HL-60 (cell line): ENCODE measurements at regions not wholly inside any gene's neighbourhood (a gene's known extent, or its start where the extent isn't known, plus 50 kb on each side); places are given as distances from the start of the nearest gene placed in this dataset.

Experiments
- DNase-seq, 2 experiments: peaks; one replicate each; pipeline ENCODE4 v3.0.0-alpha.2; 2010 to 2020; ENCODE audit warnings: low read depth in 1 of 2, low spot score in 1 of 2
- H3K27ac ChIP-seq: fragments of 250-450 bp; sonication (Bioruptor Pico); replicated peaks from 2 replicates; pipeline ENCODE4 v1.5.1; 2020; ENCODE audit warnings: mild to moderate bottlenecking, moderate library complexity
- H3K27me3 ChIP-seq: fragments of 250-450 bp; sonication (Bioruptor Pico); 2 replicates; pipeline ENCODE4 v1.5.1; 2021; ENCODE audit warnings: mild to moderate bottlenecking, moderate library complexity; ENCODE audit not compliant: insufficient read depth, poor library complexity, severe bottlenecking
- H3K4me3 ChIP-seq: replicated peaks from 2 replicates; pipeline ENCODE4 v1.5.1; 2011; ENCODE audit warnings: mild to moderate bottlenecking, control low read depth, low read length; ENCODE audit not compliant: insufficient read depth
- CTCF ChIP-seq: IDR thresholded peaks from one replicate; pipeline ENCODE4 v1.5.1; 2011; ENCODE audit warnings: low read length, control low read depth, inconsistent platforms; ENCODE audit not compliant: insufficient read depth
- GABPA ChIP-seq: IDR thresholded peaks from 2 replicates; pipeline ENCODE4 v1.6.1; 2012; ENCODE audit warnings: low read depth
- POLR2AphosphoS5 ChIP-seq: IDR thresholded peaks from 2 replicates; pipeline ENCODE4 v1.6.1; 2012; ENCODE audit warnings: low read depth
- REST ChIP-seq: IDR thresholded peaks from 2 replicates; pipeline ENCODE4 v1.6.1; 2012; ENCODE audit warnings: low read depth; ENCODE audit not compliant: insufficient replicate concordance
- SPI1 ChIP-seq: IDR thresholded peaks from 2 replicates; pipeline ENCODE4 v1.6.1; 2012; ENCODE audit warnings: low read depth, mild to moderate bottlenecking, borderline replicate concordance

- Histone ChIP-seq H3K4me3 (no peak overlapping the region), H3K27ac (no peak overlapping the region), H3K27me3 (peaks cover 2% of the 10 kb centered on the region)
- DNase-seq: no peak
- TF ChIP-seq REST (no peak), POLR2AphosphoS5 (no peak), GABPA (no peak), CTCF (no peak), SPI1 (no peak)
Observed at GRCh38 chr21:27807596-27807995, 840.7 kb upstream of the ADAMTS5 start.

GRCh38 chr21:27806281-27806680 is 839.4 kb upstream of the ADAMTS5 start:
- no peak for TF ChIP-seq REST
- no peak for TF ChIP-seq GABPA
- TF ChIP-seq SPI1: no peak
- H3K4me3 ChIP-seq: no peak overlapping the region
- H3K27me3 ChIP-seq: peaks cover 2% of the 10 kb centered on the region
- no peak for DNase-seq
- H3K27ac ChIP-seq: no peak overlapping the region

- TF ChIP-seq SPI1 (no peak), CTCF (no peak), REST (no peak), POLR2AphosphoS5 (no peak), GABPA (no peak)
- H3K27me3 ChIP-seq: peaks cover 2% of the 10 kb centered on the region
- no peak overlapping the region for H3K27ac ChIP-seq
- no peak for DNase-seq
- no peak overlapping the region for H3K4me3 ChIP-seq
Observed at GRCh38 chr21:27805696-27806095, 838.8 kb upstream of the ADAMTS5 start.

- no peak overlapping the region for H3K27ac ChIP-seq
- no peak overlapping the region for H3K4me3 ChIP-seq
- DNase-seq: no peak
- TF ChIP-seq CTCF (no peak), GABPA (no peak), POLR2AphosphoS5 (no peak), SPI1 (no peak), REST (no peak)
- H3K27me3 ChIP-seq: peaks cover 2% of the 10 kb centered on the region
Observed at GRCh38 chr21:27804515-27804914, 837.6 kb upstream of the ADAMTS5 start.
